GM23248 (cell line): ENCODE measurements at regions not wholly inside any gene's neighbourhood (a gene's known extent, or its start where the extent isn't known, plus 50 kb on each side); places are given as distances from the start of the nearest gene placed in this dataset.

Experiments used
- DNase-seq: peaks from one replicate; pipeline ENCODE4 v3.0.0-alpha.2; 2015
- H2AFZ ChIP-seq: fragments of 200-600 bp; sonication (generic); 2 replicates; pipeline ENCODE4 v1.6.1; 2016; ENCODE audit warnings: antibody characterized with exemption
- H3F3A ChIP-seq: fragments of 200-600 bp; sonication (generic); 2 replicates; pipeline ENCODE4 v1.6.1; 2016; ENCODE audit warnings: mild to moderate bottlenecking, antibody characterized with exemption, mixed run types; ENCODE audit not compliant: insufficient read depth
- H3K27ac ChIP-seq: fragments of 200-600 bp; sonication (generic); 2 replicates; pipeline ENCODE4 v1.5.1; 2016; ENCODE audit warnings: mild to moderate bottlenecking
- H3K27me3 ChIP-seq: fragments of 200-600 bp; sonication (generic); replicated peaks from 2 replicates; pipeline ENCODE4 v1.6.1; 2016; ENCODE audit warnings: mild to moderate bottlenecking; ENCODE audit not compliant: insufficient read depth
- H3K36me3 ChIP-seq: fragments of 200-600 bp; sonication (generic); 2 replicates; pipeline ENCODE4 v1.6.1; 2016; ENCODE audit warnings: low read depth, mild to moderate bottlenecking
- H3K4me1 ChIP-seq: fragments of 200-600 bp; sonication (generic); 2 replicates; pipeline ENCODE4 v1.6.1; 2016; ENCODE audit warnings: mild to moderate bottlenecking; ENCODE audit not compliant: insufficient read depth
- H3K4me2 ChIP-seq: fragments of 200-600 bp; sonication (generic); one replicate; pipeline ENCODE4 v1.6.1; 2016; ENCODE audit warnings: mild to moderate bottlenecking; ENCODE audit not compliant: unreplicated experiment
- H3K4me3 ChIP-seq: fragments of 200-600 bp; sonication (generic); 2 replicates; pipeline ENCODE4 v1.5.1; 2016; ENCODE audit warnings: mild to moderate bottlenecking
- H3K79me2 ChIP-seq: fragments of 200-600 bp; sonication (generic); 2 replicates; pipeline ENCODE4 v1.6.1; 2016; ENCODE audit warnings: mild to moderate bottlenecking; ENCODE audit not compliant: insufficient read depth
- H3K9ac ChIP-seq: fragments of 200-600 bp; sonication (generic); 2 replicates; pipeline ENCODE4 v1.6.1; 2016; ENCODE audit warnings: mild to moderate bottlenecking
- H3K9me2 ChIP-seq: fragments of 200-600 bp; sonication (generic); 2 replicates; pipeline ENCODE4 v1.6.1; 2016; ENCODE audit warnings: mixed run types, mild to moderate bottlenecking, moderate library complexity; ENCODE audit not compliant: insufficient read depth
- H3K9me3 ChIP-seq: fragments of 200-600 bp; sonication (generic); one replicate; pipeline ENCODE4 v1.6.1; 2017; ENCODE audit warnings: low read depth
- H4K20me1 ChIP-seq: fragments of 200-600 bp; sonication (generic); 2 replicates; pipeline ENCODE4 v1.6.0; 2016; ENCODE audit not compliant: insufficient read depth
- EZH2 ChIP-seq: fragments of 200-600 bp; sonication (generic); IDR thresholded peaks from 2 replicates; pipeline ENCODE4 v1.6.1; 2018; ENCODE audit warnings: antibody characterized with exemption, mild to moderate bottlenecking; ENCODE audit not compliant: insufficient read depth, poor library complexity, severe bottlenecking
- EZH2phosphoT487 ChIP-seq: fragments of 200-600 bp; sonication (generic); IDR thresholded peaks from 2 replicates; pipeline ENCODE4 v1.6.1; 2018; ENCODE audit warnings: antibody characterized with exemption, moderate library complexity, mild to moderate bottlenecking, low read depth; ENCODE audit not compliant: insufficient read depth
- WGBS, 2 experiments: methylation state at CpG; one replicate each; pipeline ENCODE4 v1.1.6; 2015 to 2017; ENCODE audit warnings: low lambda C conversion rate in 2 of 2, low coverage in 1 of 2; ENCODE audit errors: missing lambda C conversion rate in 2 of 2; 5-methylcytosine and 5-hydroxymethylcytosine counted together
- in situ Hi-C: fragments of 300-500 bp; cut with MboI; formaldehyde crosslinking; loops from 2 replicates; pipeline ENCODE4 v1.15.0; 2020

GRCh38 chr1:82106672-82107071 is 305.9 kb downstream of the ADGRL2 start:
- H3F3A ChIP-seq = no peaks in the 10 kb centered on the region
- H3K4me1 ChIP-seq = no peaks in the 10 kb centered on the region
- H3K4me2 ChIP-seq = no peak overlapping the region
- H3K79me2 ChIP-seq = no peaks in the 10 kb centered on the region
- no peak overlapping the region for H3K27ac ChIP-seq
- no peak overlapping the region for H3K4me3 ChIP-seq
- TF ChIP-seq EZH2 = no peak
- no peaks in the 10 kb centered on the region for H4K20me1 ChIP-seq
- no peak for DNase-seq
- H3K9me3 ChIP-seq = no peaks in the 10 kb centered on the region
- H3K9ac ChIP-seq = no peak overlapping the region
- H2AFZ ChIP-seq = no peak overlapping the region
- H3K36me3 ChIP-seq = no peaks in the 10 kb centered on the region
- no peaks in the 10 kb centered on the region for H3K9me2 ChIP-seq
- in situ Hi-C loops = no loop called here
- WGBS, 2 experiments = 50 to 53% methylated on average over 1 of the region's 1 CpG
- H3K27me3 ChIP-seq = no peaks in the 10 kb centered on the region

- Histone ChIP-seq H3K79me2 (no peaks in the 10 kb centered on the region), H3K9ac (no peak overlapping the region), H3K9me3 (no peaks in the 10 kb centered on the region), H4K20me1 (no peaks in the 10 kb centered on the region), H3K4me3 (no peak overlapping the region), H2AFZ (no peak overlapping the region), H3K27ac (no peak overlapping the region), H3K27me3 (no peaks in the 10 kb centered on the region), H3F3A (no peaks in the 10 kb centered on the region), H3K4me2 (no peak overlapping the region), H3K36me3 (no peaks in the 10 kb centered on the region), H3K4me1 (no peaks in the 10 kb centered on the region), H3K9me2 (no peaks in the 10 kb centered on the region)
- 70 to 82% methylated on average over 1 of the region's 1 CpG for WGBS, 2 experiments
- no peak for TF ChIP-seq EZH2phosphoT487
- no peak for TF ChIP-seq EZH2
- in situ Hi-C loops = no loop called here
- DNase-seq = no peak
Measured at GRCh38 chr1:82099170-82099569, 298.4 kb downstream of the ADGRL2 start.

- H3K79me2 ChIP-seq = no peaks in the 10 kb centered on the region
- no peak for DNase-seq
- no peak overlapping the region for H2AFZ ChIP-seq
- in situ Hi-C loops = no loop called here
- no peaks in the 10 kb centered on the region for H3K27me3 ChIP-seq
- no peaks in the 10 kb centered on the region for H3K36me3 ChIP-seq
- no peaks in the 10 kb centered on the region for H3F3A ChIP-seq
- no peak for TF ChIP-seq EZH2
- TF ChIP-seq EZH2phosphoT487 = no peak
- no peak overlapping the region for H3K4me3 ChIP-seq
- H3K9ac ChIP-seq = no peak overlapping the region
- H3K4me2 ChIP-seq = no peak overlapping the region
- H3K9me3 ChIP-seq = no peaks in the 10 kb centered on the region
- no peaks in the 10 kb centered on the region for H4K20me1 ChIP-seq
- H3K4me1 ChIP-seq = no peaks in the 10 kb centered on the region
- H3K9me2 ChIP-seq = no peaks in the 10 kb centered on the region
- H3K27ac ChIP-seq = no peak overlapping the region
- WGBS, 2 experiments = 42 to 51% methylated on average over 2 of the region's 2 CpGs
Measured at GRCh38 chr1:82094136-82094535, 293.4 kb downstream of the ADGRL2 start.

- no peaks in the 10 kb centered on the region for H3F3A ChIP-seq
- in situ Hi-C loops = no loop called here
Measured at GRCh38 chr1:82091729-82092128, 291.0 kb downstream of the ADGRL2 start.

GRCh38 chr1:82091265-82091664 is 290.5 kb downstream of the ADGRL2 start:
- in situ Hi-C loops = no loop called here
- H3K79me2 ChIP-seq = no peaks in the 10 kb centered on the region
- H3K4me3 ChIP-seq = no peak overlapping the region
- H3K4me2 ChIP-seq = no peak overlapping the region
- no peak for TF ChIP-seq EZH2phosphoT487
- no peak for TF ChIP-seq EZH2
- H3K9me3 ChIP-seq = no peaks in the 10 kb centered on the region
- peaks cover 3% of the 10 kb centered on the region; the same call in 1 of the 2 replicates for H3K4me1 ChIP-seq
- 80 to 85% methylated on average over 3 of the region's 3 CpGs for WGBS, 2 experiments
- no peaks in the 10 kb centered on the region for H3K9me2 ChIP-seq
- no peak overlapping the region for H2AFZ ChIP-seq
- no peaks in the 10 kb centered on the region for H3K36me3 ChIP-seq
- H3K27me3 ChIP-seq = no peaks in the 10 kb centered on the region
- no peak for DNase-seq
- H3K9ac ChIP-seq = no peak overlapping the region
- H3F3A ChIP-seq = no peaks in the 10 kb centered on the region
- H4K20me1 ChIP-seq = no peaks in the 10 kb centered on the region
- no peak overlapping the region for H3K27ac ChIP-seq

More at GRCh38 chr1:82091729-82092128, 291.0 kb downstream of the ADGRL2 start:
- WGBS, 2 experiments = 85 to 86% methylated on average over 2 of the region's 2 CpGs
- H3K4me3 ChIP-seq = no peak overlapping the region
- peaks cover 3% of the 10 kb centered on the region; the same call in 1 of the 2 replicates for H3K4me1 ChIP-seq
- TF ChIP-seq EZH2phosphoT487 (no peak), EZH2 (no peak)
- no peaks in the 10 kb centered on the region for H3K36me3 ChIP-seq
- no peaks in the 10 kb centered on the region for H3K9me3 ChIP-seq
- H2AFZ ChIP-seq = no peak overlapping the region
- H3K9me2 ChIP-seq = no peaks in the 10 kb centered on the region
- no peak overlapping the region for H3K4me2 ChIP-seq
- no peak overlapping the region for H3K27ac ChIP-seq
- no peak overlapping the region for H3K9ac ChIP-seq
- no peaks in the 10 kb centered on the region for H3K27me3 ChIP-seq
- no peaks in the 10 kb centered on the region for H4K20me1 ChIP-seq
- H3K79me2 ChIP-seq = no peaks in the 10 kb centered on the region
- peak; percentile 1 for DNase-seq
